HL-60 (cell line): ENCODE measurements at regions not wholly inside any gene's neighbourhood (a gene's known extent, or its start where the extent isn't known, plus 50 kb on each side); places are given as distances from the start of the nearest gene placed in this dataset.

Experiments
- DNase-seq, 2 experiments: peaks; one replicate each; pipeline ENCODE4 v3.0.0-alpha.2; 2010 to 2020; ENCODE audit warnings: low read depth in 1 of 2, low spot score in 1 of 2
- H3K27ac ChIP-seq: fragments of 250-450 bp; sonication (Bioruptor Pico); replicated peaks from 2 replicates; pipeline ENCODE4 v1.5.1; 2020; ENCODE audit warnings: mild to moderate bottlenecking, moderate library complexity
- H3K27me3 ChIP-seq: fragments of 250-450 bp; sonication (Bioruptor Pico); 2 replicates; pipeline ENCODE4 v1.5.1; 2021; ENCODE audit warnings: mild to moderate bottlenecking, moderate library complexity; ENCODE audit not compliant: insufficient read depth, poor library complexity, severe bottlenecking
- H3K4me3 ChIP-seq: replicated peaks from 2 replicates; pipeline ENCODE4 v1.5.1; 2011; ENCODE audit warnings: mild to moderate bottlenecking, control low read depth, low read length; ENCODE audit not compliant: insufficient read depth
- GABPA ChIP-seq: IDR thresholded peaks from 2 replicates; pipeline ENCODE4 v1.6.1; 2012; ENCODE audit warnings: low read depth
- POLR2AphosphoS5 ChIP-seq: IDR thresholded peaks from 2 replicates; pipeline ENCODE4 v1.6.1; 2012; ENCODE audit warnings: low read depth
- REST ChIP-seq: IDR thresholded peaks from 2 replicates; pipeline ENCODE4 v1.6.1; 2012; ENCODE audit warnings: low read depth; ENCODE audit not compliant: insufficient replicate concordance
- SPI1 ChIP-seq: IDR thresholded peaks from 2 replicates; pipeline ENCODE4 v1.6.1; 2012; ENCODE audit warnings: low read depth, mild to moderate bottlenecking, borderline replicate concordance
- TF ChIP-seq, protein P1 (sequence below): IDR thresholded peaks from one replicate; pipeline ENCODE4 v1.5.1; 2011; ENCODE audit warnings: low read length, control low read depth, inconsistent platforms; ENCODE audit not compliant: insufficient read depth

DNA sequence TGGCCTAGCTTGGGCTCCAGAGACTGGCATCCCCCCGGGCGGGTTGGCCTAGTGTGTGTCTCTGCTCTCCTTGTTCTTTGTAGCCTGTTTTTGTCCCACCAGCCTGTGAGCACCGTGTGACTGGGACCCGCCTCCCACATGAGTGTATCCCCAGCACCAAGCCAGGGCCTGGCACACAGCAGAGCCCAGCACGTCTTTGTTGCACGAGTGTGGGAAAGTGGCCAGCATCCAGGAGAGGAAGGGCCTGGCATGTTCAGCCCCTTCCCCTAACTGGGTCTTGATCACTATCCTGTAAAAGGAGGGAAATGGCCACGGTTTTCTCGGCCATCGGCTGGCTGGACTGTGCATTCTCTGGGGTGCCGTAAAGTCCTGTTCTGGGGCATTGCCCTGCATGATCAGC lies 290.1 kb downstream of the BMP7 start:
- DNase-seq: no peak
- Histone ChIP-seq H3K27ac (no peak overlapping the region), H3K27me3 (peaks cover 24% of the 10 kb centered on the region), H3K4me3 (no peak overlapping the region)
- TF ChIP-seq POLR2AphosphoS5: no peak

DNA sequence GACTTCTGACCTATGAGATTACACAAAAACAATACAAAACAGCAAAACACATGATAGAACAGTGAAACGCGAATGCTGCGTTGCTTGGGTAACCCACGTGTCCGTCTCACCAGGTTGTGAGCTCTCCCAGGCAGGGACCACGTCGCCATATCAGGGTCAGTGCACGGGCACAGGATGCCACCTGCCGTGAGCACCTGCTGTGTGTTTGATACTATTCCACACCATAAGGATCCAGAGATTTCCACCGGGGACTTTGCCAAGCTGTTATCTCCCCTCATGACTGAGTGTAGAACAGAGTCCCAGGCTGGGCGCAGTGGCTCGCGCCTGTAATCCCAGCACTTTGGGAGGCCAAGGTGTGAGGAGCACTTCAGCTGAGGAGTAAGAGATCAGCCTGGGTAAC lies 288.0 kb downstream of the BMP7 start:
- H3K27ac ChIP-seq: no peak overlapping the region
- no peak overlapping the region for H3K4me3 ChIP-seq
- peaks cover 16% of the 10 kb centered on the region for H3K27me3 ChIP-seq
- TF ChIP-seq POLR2AphosphoS5 (no peak), GABPA (no peak), SPI1 (no peak), REST (no peak)
- TF ChIP-seq, protein P1, sequence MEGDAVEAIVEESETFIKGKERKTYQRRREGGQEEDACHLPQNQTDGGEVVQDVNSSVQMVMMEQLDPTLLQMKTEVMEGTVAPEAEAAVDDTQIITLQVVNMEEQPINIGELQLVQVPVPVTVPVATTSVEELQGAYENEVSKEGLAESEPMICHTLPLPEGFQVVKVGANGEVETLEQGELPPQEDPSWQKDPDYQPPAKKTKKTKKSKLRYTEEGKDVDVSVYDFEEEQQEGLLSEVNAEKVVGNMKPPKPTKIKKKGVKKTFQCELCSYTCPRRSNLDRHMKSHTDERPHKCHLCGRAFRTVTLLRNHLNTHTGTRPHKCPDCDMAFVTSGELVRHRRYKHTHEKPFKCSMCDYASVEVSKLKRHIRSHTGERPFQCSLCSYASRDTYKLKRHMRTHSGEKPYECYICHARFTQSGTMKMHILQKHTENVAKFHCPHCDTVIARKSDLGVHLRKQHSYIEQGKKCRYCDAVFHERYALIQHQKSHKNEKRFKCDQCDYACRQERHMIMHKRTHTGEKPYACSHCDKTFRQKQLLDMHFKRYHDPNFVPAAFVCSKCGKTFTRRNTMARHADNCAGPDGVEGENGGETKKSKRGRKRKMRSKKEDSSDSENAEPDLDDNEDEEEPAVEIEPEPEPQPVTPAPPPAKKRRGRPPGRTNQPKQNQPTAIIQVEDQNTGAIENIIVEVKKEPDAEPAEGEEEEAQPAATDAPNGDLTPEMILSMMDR: no peak
- no peak for DNase-seq

DNA sequence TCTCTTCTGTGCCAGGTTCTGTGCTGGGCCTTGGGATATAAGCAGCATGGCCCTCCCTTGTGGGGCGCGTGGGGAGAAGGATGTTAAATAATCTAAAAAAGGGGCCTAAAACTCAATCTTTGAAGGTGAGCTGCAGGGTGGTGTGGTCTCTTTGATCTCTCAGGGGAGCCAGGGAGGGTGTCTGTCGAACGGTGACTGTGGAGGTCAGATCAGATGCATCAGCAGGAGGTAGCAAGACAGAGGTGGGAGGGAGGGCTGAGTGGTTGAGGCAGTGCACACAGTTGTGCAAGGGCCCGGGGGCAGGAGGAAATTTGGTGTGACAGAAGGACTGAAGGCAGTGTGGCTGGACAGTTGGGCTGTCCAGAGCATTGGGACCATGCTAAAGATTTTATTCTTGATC lies 287.3 kb downstream of the BMP7 start:
- Histone ChIP-seq H3K4me3 (no peak overlapping the region), H3K27ac (no peak overlapping the region), H3K27me3 (peaks cover 13% of the 10 kb centered on the region)
- TF ChIP-seq POLR2AphosphoS5: no peak
- TF ChIP-seq SPI1: no peak
- TF ChIP-seq, protein P1: no peak
- no peak for TF ChIP-seq REST
- TF ChIP-seq GABPA: no peak
- DNase-seq: no peak

DNA sequence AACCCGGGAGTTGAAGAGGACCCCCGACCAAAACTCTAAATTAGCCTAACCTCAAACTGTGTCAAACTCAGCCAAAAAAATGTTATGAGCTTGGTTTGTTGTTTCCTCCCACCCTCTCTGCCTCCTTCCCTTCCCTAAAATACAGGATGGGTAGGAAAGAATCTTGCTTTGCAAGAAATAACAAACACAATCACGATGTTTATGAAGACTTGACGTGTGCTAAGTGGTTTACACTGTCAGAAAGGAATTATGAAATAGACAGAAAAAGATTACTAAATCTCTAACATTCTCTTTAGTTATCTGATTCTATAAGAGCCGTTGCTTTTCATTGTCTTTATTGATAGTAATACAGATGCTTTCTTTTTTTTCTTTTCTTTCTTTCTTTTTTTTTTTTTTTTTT lies 285.1 kb downstream of the BMP7 start:
- no peak for TF ChIP-seq SPI1
- no peak for TF ChIP-seq POLR2AphosphoS5
- TF ChIP-seq GABPA: no peak
- no peak overlapping the region for H3K27ac ChIP-seq
- H3K27me3 ChIP-seq: no peaks in the 10 kb centered on the region
- no peak for DNase-seq
- no peak overlapping the region for H3K4me3 ChIP-seq

DNA sequence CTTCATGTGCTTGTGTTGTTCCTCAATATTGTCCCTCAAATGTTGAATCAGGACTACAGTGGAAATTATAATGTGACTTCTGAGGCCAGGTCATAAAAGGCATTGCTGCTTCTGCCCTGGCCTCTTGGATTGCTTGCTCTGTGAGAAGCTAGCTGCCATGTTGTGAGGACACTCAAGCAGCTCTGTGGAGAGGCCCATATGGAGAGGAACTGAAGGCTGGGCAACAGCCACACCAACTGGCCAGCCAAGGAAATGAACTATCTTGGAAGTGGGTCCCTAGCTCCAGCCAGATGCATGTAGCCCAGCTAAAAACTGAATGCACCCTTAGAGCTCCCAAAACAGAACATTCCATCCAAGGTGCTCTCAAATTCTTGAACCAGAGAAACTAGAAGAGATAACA lies 282.6 kb downstream of the BMP7 start:
- no peak for DNase-seq
- TF ChIP-seq REST: no peak
- H3K27me3 ChIP-seq: no peaks in the 10 kb centered on the region
- no peak overlapping the region for H3K4me3 ChIP-seq
- no peak overlapping the region for H3K27ac ChIP-seq
